GM18511 (cell line): ENCODE measurements at regions not wholly inside any gene's neighbourhood (a gene's known extent, or its start where the extent isn't known, plus 50 kb on each side); places are given as distances from the start of the nearest gene placed in this dataset.

Experiments
- ATAC-seq: cut with Tn5 transposase; IDR thresholded peaks from one replicate; pipeline ENCODE4 v1.9.1; 2021; ENCODE audit warnings: mild to moderate bottlenecking, moderate library complexity; ENCODE audit not compliant: unreplicated experiment

- no peak for ATAC-seq
Observed at GRCh38 chr10:131424836-131425491, 113.4 kb upstream of the TCERG1L start.

- no peak for ATAC-seq
Observed at GRCh38 chr10:131425752-131426533, 114.4 kb upstream of the TCERG1L start.

- no peak for ATAC-seq
Observed at GRCh38 chr10:131426534-131426898, 115.0 kb upstream of the TCERG1L start.

- ATAC-seq = no peak
Observed at GRCh38 chr10:131427281-131427680, 115.8 kb upstream of the TCERG1L start.

GRCh38 chr10:131427901-131428300 lies 116.4 kb upstream of the TCERG1L start:
- ATAC-seq = no peak

- ATAC-seq = no peak
Observed at GRCh38 chr10:131429141-131429540, 117.6 kb upstream of the TCERG1L start.

GRCh38 chr10:131429942-131430341 lies 118.4 kb upstream of the TCERG1L start:
- no peak for ATAC-seq

- ATAC-seq = no peak
Observed at GRCh38 chr10:131430716-131431412, 119.3 kb upstream of the TCERG1L start.

- no peak for ATAC-seq
Observed at GRCh38 chr10:131431533-131431932, 120.0 kb upstream of the TCERG1L start.

GRCh38 chr10:131431978-131432690 lies 120.6 kb upstream of the TCERG1L start:
- ATAC-seq = no peak

- ATAC-seq = no peak
Observed at GRCh38 chr10:131433568-131433967, 122.0 kb upstream of the TCERG1L start.

- no peak for ATAC-seq
Observed at GRCh38 chr10:131435232-131435631, 123.7 kb upstream of the TCERG1L start.

GRCh38 chr10:131435760-131436457 lies 124.4 kb upstream of the TCERG1L start:
- no peak for ATAC-seq

GRCh38 chr10:131436458-131436857 lies 124.9 kb upstream of the TCERG1L start:
- no peak for ATAC-seq

- ATAC-seq = no peak
Observed at GRCh38 chr10:131437556-131438475, 126.3 kb upstream of the TCERG1L start.

GRCh38 chr10:131438665-131439064 lies 127.1 kb upstream of the TCERG1L start:
- no peak for ATAC-seq

- ATAC-seq = no peak
Observed at GRCh38 chr10:131439705-131440104, 128.2 kb upstream of the TCERG1L start.

- ATAC-seq = no peak
Observed at GRCh38 chr10:131440405-131441360, 129.2 kb upstream of the TCERG1L start.
